GM18870 (cell line): ENCODE measurements at regions not wholly inside any gene's neighbourhood (a gene's known extent, or its start where the extent isn't known, plus 50 kb on each side); places are given as distances from the start of the nearest gene placed in this dataset.
"Not testable (repeated sequence)": the region's sequence is repeated elsewhere in the genome, so short reads cannot be mapped to it uniquely, and the experiment has no call there.

ENCODE experiments used
- ATAC-seq: cut with Tn5 transposase; IDR thresholded peaks from one replicate; pipeline ENCODE4 v1.9.1; 2021; ENCODE audit warnings: moderate library complexity; ENCODE audit not compliant: unreplicated experiment

DNA sequence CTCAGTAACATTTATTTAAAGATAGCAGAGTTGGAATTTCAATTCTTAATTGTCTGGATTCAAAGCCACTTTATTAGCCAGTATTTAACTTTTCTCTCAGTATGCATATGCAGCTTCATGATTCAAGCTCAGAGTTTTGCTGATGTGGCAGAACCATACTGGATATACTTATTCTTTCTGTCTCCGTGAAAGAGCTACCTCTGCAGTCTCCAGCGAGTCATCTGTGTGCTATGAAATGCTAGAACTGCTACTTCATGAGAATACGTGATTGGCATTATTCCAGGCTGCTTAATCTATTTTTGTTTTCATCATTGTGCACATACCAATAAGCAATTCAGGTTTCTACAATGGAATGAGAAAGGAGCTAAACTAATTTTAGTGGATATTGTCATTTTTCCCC, 743.7 kb downstream of the C4orf33 start:
- no peak for ATAC-seq

DNA sequence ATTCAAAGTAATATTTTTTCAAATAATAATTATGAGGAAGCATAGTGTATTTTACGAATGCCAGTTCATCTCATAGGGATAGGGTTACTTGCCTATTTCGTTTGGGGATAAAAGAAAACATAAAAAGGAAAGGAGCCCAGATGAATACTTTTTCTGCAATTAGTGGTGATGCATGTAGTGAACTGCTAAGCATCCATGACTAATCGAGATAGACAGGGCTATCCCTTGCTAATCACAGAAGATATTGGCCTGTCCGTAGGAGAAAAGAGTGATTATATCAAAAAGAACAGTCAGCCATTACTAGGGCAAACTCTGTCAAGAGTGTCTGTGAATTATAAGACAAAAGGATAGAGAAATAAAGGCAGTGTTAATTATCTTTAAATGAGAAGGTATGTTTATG, 746.1 kb downstream of the C4orf33 start:
- ATAC-seq, result no peak

DNA sequence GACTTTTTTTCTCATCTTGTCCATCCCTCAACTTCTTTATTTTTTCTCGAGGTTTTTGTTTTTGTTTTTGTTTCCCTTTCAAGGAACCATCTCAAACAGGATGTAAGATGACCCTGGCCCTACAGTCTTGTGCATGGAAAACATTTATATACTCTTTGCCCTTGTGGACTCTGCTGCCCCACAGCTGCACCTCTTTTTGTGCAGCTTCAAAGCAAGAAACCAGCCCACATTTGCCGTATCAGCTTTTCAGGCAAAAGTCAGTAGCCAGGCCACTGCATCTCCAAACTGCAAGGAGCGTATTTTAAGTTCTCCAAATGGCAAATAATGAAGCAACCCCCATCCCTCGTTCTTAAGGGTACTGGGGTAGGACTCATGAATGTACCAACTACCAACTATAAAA, 756.5 kb downstream of the C4orf33 start:
- ATAC-seq, result no peak

DNA sequence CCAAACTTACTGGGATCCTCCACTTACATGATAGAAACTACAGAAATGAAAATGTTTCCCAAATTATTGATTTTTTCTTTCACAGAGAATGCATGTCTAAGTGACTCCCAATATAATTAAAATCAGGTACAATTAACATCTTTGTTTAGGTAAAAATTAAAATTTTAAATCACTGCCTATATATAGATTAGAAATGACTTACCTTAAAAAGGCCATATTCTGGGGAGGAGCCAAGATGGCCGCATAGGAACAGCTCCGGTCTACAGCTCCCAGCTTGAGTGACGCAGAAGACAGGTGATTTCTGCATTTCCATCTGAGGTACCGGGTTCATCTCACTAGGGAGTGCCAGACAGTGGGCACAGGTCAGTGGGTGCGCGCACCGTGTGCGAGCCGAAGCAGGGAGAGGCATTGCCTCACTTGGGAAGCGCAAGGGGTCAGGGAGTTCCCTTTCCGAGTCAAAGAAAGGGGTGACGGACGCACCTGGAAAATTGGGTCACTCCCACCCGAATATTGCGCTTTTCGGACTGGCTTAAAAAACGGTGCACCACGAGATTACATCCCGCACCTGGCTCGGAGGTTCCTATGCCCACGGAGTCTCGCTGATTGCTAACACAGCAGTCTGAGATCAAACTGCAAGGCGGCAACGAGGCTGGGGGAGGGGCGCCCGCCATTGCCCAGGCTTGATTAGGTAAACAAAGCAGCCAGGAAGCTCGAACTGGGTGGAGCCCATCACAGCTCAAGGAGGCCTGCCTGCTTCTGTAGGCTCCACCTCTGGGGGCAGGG, 757.9 kb downstream of the C4orf33 start:
- not testable (repeated sequence) for ATAC-seq

DNA sequence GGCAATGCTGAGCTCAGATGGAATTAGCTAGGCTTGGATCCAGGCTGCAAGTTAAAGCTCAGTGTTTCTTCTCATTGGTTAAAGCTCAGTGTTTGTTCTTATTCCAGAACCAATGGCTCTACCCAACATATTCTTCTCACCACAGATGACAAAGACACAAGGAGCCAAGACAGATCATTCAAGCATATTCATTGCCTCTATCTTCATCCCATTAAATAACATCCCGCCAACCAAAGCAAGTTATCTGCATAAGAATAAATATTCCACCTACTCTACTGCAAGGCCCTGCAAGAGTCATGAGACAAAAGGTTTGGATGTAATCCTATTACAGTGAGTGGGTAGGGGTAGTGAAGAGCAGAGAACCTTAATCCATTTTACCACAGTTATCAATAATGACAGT, 766.5 kb downstream of the C4orf33 start:
- no peak for ATAC-seq

DNA sequence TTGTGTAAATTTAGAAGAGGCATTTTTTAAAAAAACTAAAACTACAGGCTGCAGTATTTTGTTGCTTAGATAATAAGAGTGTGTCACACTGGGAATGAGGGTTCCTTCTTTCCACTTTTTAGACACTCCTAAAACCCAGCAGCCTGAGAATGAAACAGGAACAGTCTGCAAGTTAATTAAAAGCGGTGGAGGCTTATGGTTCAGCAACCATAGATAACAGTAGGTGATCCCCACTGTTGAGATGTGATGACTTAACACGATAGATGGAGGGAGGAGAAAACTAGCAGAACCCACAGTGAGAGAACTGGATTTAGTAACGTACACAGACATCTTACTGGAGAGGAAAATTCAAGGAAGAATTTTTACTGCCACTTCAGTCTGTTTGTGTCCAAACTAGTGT, 767.3 kb downstream of the C4orf33 start:
- ATAC-seq, result no peak

DNA sequence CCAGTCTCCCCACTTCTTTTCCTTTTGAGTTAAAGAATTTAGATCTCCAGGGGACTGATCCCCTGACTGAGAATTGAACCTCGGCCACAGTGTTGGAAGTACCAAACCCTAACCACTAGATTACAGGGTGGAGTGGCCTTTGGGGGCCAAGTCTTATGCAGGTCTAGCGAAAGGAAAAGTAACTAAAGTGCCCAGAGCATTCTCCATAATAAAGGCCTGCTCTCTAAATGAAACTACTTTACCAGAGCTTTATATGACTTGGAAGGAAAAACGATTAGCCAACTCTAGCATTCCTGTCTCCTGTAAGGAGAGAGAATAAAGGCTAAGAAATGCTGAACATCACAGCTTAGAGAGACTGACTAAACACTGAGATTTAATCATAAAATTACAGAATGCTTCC, 788.0 kb downstream of the C4orf33 start:
- no peak for ATAC-seq

DNA sequence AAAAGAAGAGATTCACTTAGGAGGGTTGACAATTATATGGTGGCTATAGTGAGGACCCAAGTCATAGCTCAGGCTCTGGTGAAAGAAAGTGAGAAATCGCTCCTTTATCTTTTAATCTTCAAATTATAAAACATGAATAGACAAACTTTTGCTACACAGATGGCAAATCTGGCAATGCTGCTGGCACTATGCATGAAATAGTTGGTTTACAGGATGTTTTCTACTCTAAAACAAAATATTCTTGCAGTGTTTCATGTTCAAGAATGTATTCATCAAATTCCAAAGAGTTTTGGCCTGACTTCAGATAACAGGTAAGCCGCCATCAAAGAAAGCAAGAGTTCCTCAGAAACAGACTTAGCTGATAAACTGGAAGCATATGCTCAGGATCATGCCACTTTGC, 801.2 kb downstream of the C4orf33 start:
- no peak for ATAC-seq

DNA sequence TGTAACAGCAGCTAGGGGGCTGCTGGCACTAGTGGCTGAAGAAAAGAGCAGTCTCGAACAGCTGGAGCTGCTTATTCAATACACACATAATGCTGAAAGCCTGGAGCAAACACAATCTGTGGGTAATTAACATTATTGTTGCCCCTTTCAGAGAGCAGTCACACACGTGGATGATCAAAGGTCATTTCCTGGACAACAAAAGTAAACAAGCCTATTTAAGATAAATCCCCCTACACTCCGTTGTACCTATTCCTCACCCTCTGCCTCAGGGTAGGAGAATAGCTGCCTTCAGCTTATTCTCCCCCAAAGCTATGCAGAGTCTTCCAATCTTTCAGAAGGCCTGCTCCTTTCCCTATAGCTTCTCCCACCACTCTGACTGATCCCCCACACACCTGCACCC, 803.9 kb downstream of the C4orf33 start:
- no peak for ATAC-seq

DNA sequence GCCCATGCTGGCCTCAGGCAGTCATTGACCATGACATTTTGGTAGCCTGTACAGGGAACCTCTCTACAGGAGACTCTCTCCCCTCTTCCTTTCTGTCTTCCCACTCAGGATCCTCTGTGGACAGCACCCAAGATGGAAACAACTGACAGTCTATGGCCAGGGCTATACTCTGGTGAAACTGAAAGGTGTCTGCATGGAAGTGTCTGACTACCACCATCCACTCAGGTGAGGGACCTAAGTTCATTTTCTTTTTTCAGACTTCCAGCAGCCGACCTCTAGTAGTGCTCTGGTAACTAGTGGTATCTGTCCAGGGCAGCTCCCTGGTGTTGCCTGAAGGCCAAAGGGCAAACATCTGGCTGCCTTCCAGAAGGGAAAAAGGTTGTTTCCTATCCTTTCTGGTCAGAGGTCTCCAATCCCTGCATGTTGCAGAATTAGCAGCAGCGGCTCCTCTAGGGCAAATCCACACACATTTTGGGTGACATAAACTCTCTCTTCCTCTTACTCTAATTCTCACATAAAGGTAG, 804.5 kb downstream of the C4orf33 start:
- no peak for ATAC-seq

DNA sequence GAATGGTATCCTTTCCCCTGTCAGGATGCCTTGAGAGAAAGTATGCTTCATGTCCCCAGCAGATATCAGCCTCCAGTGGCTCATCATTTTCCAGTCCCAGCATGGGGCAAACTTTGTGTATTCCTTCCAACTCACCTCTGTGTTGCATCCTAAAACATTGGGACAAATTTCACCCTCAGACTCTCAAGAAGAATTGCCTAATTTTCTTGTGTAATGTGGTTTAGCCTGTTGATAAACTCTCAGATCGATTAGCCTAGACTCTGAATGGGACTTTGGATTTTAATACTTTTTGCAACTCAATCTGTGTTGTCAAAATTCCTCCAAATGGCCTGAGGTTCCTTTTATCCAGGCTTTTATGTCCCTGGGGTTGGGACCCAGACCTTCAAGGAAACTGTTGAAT, 805.3 kb downstream of the C4orf33 start:
- no peak for ATAC-seq

DNA sequence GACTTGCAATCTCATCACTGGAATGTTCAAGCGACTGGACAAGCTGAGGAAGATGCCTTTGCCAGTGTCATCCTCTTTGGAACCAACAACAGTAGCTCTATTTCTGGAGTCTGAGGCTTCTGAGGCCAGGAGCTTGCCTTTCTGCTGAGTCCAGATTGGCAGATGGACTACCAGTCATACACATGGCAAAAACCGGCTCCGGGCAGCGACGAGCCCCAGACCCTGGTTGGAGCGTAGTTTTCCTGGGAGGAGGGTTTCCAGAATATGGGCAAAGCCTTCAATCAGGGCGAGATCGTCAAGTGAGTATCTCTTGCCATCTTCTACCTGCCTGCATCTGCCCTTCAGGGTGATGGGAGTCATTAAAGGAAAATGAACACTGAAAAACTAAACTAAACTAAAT, 807.9 kb downstream of the C4orf33 start:
- ATAC-seq, result no peak

DNA sequence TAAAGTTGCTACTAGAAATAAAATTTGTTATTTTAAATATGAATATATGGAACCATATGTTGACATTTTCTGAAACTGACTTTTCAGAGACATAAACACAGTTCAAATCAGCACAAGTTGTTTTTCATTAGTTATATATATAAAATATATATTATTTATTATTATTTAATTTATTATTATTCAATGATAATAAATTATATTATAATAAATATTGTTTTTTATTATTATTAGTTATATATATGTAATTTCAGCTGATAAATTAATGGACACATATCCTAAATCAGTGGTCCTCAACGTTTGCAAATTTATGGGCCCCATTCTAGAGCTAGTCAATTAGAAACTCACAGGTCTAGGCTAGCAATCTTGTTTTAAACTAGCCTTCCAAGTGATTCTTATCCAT, 809.3 kb downstream of the C4orf33 start:
- no peak for ATAC-seq

DNA sequence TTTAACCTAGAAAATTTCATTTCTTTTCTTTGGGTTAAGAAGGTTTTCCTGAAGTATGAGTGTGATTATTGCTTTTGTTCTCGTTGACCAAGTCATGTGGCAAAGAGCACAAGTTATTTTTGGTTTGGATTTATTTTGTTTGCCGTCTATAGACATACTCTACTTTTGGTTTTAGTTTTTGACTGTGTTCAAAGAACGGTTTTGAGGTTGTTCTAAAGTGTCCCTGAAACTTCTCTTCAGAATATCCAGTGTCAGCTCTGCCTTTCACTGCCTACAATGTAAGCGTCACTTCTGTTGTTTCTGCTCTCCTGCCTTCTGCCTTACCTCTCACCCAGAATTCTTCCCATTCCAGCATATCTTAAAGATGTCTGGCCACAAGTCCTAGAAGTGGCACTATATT, 812.2 kb downstream of the C4orf33 start:
- ATAC-seq, result no peak

DNA sequence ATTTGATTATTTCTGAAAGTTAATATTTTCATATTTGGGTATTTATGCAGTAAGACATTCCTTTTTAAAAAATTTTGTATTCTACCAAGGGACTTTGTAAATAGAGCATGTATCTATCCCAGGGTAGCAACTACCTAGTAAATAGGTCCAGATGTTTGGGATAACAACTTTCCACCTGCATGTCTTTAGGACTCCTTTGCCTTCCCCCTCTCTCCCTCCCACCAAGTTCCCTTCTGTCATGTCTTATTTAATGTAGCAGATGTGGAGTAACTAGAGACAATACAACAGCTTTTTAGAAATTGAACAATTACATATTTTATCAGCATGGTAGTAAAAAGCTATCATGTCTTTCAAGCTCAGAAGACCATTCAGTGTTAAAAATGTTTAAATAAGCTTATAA, 821.0 kb downstream of the C4orf33 start:
- ATAC-seq, result no peak

DNA sequence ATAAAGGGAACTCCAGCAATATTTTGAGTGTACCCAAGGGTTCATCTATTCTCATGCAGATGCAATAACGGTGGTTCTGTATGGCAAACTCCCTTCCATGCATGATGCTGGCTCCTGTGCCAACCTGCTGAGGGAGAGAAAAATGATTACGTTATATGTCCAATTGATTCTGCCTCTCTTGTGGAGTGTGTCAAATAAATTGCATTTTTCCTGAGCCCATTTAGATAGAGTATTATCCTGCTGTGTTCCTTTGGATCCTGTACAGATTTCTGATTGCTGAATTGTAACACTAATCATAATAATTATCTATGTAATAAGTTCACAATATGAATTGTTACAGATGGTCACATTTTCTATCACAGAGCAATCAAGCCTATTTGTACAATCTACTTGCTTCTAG, 821.7 kb downstream of the C4orf33 start:
- no peak for ATAC-seq

DNA sequence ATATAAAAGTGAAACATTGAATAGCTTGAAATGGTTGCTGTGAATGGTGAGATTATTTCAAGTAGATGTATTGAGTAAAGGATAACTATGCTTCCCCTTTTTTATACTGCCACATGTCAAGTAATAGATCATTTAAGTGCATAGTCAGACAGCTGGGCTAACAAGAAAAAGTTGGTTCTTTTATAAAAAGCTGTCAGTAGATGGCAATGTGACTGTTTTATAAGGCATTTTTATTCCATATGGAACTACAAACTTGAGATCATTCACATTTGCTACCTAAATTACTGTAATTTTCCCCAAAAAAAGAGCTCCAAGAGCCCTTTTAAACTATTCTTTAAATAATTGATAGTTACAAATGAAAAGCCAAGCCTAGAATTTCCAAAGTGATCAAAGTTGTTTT, 831.0 kb downstream of the C4orf33 start:
- ATAC-seq, result no peak

DNA sequence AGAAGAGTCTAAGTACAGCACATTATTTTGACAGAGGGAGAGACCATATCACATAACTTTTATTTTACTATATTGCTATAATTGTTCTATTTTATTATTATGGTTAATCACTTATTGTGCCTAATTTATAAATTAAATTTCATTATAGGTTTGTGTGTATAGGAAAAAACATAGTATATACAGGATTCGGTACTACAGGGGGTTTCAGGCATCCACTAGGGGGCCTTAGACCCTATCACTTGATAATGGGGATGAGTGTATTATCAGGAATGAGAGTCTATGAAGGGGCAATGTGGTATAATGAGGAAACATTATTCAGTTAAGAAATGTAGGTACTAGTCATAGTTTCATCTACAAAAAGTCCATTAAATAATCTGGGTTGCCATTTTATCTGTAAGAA, 833.1 kb downstream of the C4orf33 start:
- peak; percentile 64 for ATAC-seq

DNA sequence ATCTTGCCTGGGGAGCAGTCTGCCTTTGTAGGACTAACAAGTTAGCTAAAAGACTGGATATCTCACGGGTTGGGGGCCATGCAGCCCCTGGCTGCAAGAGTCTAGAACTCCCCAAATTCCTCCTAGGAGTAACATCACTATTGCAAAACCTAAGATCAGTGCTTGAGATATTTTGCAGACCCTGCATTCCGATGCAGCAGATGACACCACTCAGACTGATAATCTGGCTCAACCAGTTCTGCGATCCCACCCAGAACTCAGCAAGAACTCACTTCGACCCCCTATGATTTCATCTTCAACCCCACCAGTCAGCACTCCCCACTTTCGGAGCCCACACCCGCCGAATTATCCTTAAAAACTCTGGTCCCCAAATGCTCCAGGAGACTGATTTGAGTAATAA, 834.0 kb downstream of the C4orf33 start:
- no peak for ATAC-seq

DNA sequence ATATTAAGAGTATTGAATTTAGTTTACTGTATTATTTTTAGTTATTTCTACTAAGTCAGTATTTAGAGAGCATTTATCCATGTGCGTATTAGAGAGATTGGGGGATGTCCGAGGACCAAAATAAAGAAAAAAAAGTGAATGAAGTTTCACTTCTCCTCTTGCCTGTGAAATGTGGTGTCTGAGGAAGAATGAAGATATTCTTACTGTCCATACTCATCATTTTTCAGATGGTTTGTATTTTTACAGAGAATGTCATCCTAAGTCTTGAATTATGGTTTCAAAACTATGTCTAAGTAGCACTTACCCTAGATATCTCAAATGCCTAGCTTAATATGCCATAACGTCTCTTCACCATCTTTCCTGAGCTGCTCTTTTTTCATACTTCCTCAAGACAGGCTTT, 854.3 kb downstream of the C4orf33 start:
- no peak for ATAC-seq

DNA sequence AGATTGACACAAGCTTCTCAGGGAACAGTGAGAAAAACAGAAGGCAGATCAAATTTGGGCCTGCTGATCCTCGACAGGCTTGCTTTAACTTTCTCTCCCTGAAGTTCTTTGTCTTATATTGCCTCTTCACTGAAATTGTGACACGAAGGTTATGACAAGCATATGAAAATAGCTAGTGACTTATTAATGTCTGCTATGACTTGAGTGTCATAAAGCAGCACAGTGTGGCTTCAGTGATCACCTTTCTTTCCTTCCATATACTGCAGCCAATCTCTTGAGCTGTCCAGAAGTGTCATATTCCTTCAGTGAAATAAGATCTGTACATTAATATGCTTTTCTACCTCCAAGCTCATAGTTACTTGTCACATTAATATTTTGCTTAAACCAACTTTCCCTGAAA, 870.2 kb downstream of the C4orf33 start:
- ATAC-seq, result peak; percentile 82

DNA sequence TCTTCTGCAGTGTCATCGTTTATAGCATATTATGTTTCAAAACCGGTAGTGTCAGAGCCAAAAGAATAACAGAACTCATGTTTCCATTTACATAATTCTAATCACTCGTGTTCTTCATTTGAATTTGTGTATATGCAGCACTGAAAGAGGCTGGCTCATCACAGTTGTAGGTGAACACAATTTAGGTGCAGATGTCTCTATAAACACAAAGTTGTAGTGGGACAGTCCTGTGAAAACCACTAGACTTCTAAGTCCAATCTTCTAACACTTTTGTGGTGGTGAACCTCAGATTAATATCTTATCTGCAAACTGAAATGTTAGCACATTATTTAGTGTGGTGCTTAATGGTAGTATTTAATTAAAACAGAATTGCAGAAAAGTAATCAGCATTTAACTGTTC, 872.4 kb downstream of the C4orf33 start:
- ATAC-seq, result no peak

DNA sequence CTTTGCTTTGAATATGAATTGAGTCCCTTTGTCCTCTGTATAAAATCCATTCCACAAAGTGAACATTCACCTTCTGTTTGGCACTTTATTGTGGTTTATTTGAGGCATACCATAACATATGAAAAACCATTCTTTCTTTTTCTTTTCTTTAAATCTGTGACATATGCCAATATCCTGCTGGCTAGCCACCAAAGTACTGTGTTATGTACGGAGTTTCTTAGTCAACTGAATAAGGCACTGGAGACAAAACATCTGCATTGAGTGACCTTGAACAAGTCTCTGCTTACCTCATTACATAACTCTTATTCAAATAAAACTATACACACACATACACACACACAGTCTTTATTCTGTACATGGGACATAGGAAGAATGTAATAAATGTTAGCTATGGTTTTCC, 872.8 kb downstream of the C4orf33 start:
- no peak for ATAC-seq
